ENCODE measurements at regions not wholly inside any gene's neighbourhood (a gene's known extent, or its start where the extent isn't known, plus 50 kb on each side); places are given as distances from the start of the nearest gene placed in this dataset.

DNA sequence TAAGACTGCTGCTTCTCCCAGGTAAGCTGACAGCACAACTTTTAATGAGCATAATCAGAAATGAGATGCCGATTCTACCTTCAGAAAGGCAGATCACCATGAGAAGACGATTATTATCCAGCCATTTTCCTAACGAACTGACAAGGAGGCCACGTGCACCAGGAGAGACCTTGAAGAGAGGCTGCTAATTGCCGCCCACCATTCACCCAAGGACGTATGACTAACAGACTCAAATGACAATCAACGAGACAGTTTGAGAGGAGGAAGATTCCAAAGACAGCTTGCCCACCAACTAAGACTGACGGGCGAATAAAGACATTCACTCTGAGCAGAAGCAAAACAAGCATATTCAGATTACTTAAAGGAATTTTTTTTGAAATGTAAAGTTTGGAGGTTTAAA lies 301.9 kb upstream of the TAC1 start:
- TF ChIP-seq SRF (IDR thresholded peaks at IDR 0.05; ENCODE audit: low read depth, low read length) (no peak), SNRNP70 (IDR thresholded peaks at IDR 0.05; ENCODE audit: low read depth, low read length) (no peak), SRY (CRISPR knock-in tag; IDR thresholded peaks at IDR 0.05) (no peak), REPIN1 (CRISPR knock-in tag; IDR thresholded peaks at IDR 0.05; ENCODE audit: borderline replicate concordance, low read depth) (no peak), KDM1A (CRISPR knock-in tag; IDR thresholded peaks at IDR 0.05) (no peak), MED1 (CRISPR knock-in tag; IDR thresholded peaks at IDR 0.05) (no peak), HDAC6 (IDR thresholded peaks at IDR 0.05; ENCODE audit: low read depth, low read length) (no peak), ZNF10 (CRISPR knock-in tag; IDR thresholded peaks at IDR 0.05; ENCODE audit: borderline replicate concordance, low read depth) (no peak), ZNF335 (CRISPR knock-in tag; IDR thresholded peaks at IDR 0.05) (no peak), SMARCC2 (IDR thresholded peaks at IDR 0.05) (no peak), TAF1 (CRISPR knock-in tag; IDR thresholded peaks at IDR 0.05) (no peak), SP140L (CRISPR knock-in tag; IDR thresholded peaks at IDR 0.05; ENCODE audit: borderline replicate concordance) (no peak), ZNF737 (CRISPR knock-in tag; IDR thresholded peaks at IDR 0.05; ENCODE audit: borderline replicate concordance) (no peak), FOXJ3 (CRISPR knock-in tag; IDR thresholded peaks at IDR 0.05; ENCODE audit: borderline replicate concordance) (no peak), HNRNPL (IDR thresholded peaks at IDR 0.05; ENCODE audit: low read depth, low read length) (no peak), MAF1 (CRISPR knock-in tag; IDR thresholded peaks at IDR 0.05; ENCODE audit: borderline replicate concordance) (no peak)
- Histone ChIP-seq H3K27ac (ENCODE audit: extremely low read length, insufficient read depth, low read length) (no peak overlapping the region), H3K9me3 (ENCODE audit: low read length) (no peaks in the 10 kb centered on the region), H3K27me3 (ENCODE audit: control insufficient read depth in 1 of 2, insufficient read depth in 2 of 2, low read length in 2 of 2) (0 out of 5 replicates have a peak, but pooled peaks cover 0 to 4% of the 10 kb centered on the region in 2 experiments), H3K79me2 (ENCODE audit: insufficient read depth, low read length) (no peaks in the 10 kb centered on the region), H2AFZ (ENCODE audit: low read length) (no peak overlapping the region), H3K4me1 (ENCODE audit: insufficient read depth, low read length) (no peaks in the 10 kb centered on the region), H3K9ac (ENCODE audit: insufficient read depth, low read depth, low read length) (no peak overlapping the region), H4K20me1 (ENCODE audit: insufficient read depth, low read length) (no peaks in the 10 kb centered on the region), H3K4me3 (replicated peaks in 1 of 3; ENCODE audit: insufficient read depth in 1 of 3, low read depth in 2 of 3, low read length in 3 of 3) (no peak overlapping the region), H3K36me3 (replicated peaks in 1 of 2; ENCODE audit: control insufficient read depth in 1 of 2, insufficient read depth in 2 of 2, low read length in 2 of 2) (no peaks in the 10 kb centered on the region), H3K4me2 (ENCODE audit: low read depth, low read length) (no peak overlapping the region)
- intact Hi-C loops (cut with micrococcal nuclease; ENCODE audit: unreplicated experiment) (no loop called here), in situ Hi-C loops (cut with HindIII; ENCODE audit: extremely low pct_ligation_motif_present, low pct_unique_long_range_greater_than_20kb) (no loop called here)
- FAIRE-seq (no peak), ATAC-seq (no peak), DNase-seq (ENCODE audit: low spot score) (no peak)
- ChIA-PET CTCF (ENCODE audit: low intra/inter-chr PET ratio, low total read pairs) (no interaction called here), POLR2A (no interaction called here)
- WGBS (ENCODE audit: low lambda C conversion rate), result 7% methylated on average over 9 of the region's 9 CpGs
- no TSS peak for BruUV-seq (replicated peaks)

All from HepG2 (cell line).